ENCODE measurements at regions not wholly inside any gene's neighbourhood (a gene's known extent, or its start where the extent isn't known, plus 50 kb on each side); places are given as distances from the start of the nearest gene placed in this dataset.

- TF ChIP-seq CTCF (IDR thresholded peaks at IDR 0.05 in 4 of 5, conservative IDR thresholded peaks at IDR 0.05 in 1 of 5) (no peak), POLR2A (IDR thresholded peaks at IDR 0.05) (no peak)
Observed at GRCh38 chr16:25431472-25431871, 173.8 kb upstream of the ZKSCAN2 start.

Data from gastrocnemius medialis (tissue), 4 donors.